Ectodermal cell (in vitro differentiated cells): ENCODE measurements at regions not wholly inside any gene's neighbourhood (a gene's known extent, or its start where the extent isn't known, plus 50 kb on each side); places are given as distances from the start of the nearest gene placed in this dataset.

Experiments used
- H3K27ac ChIP-seq: 2 replicates; pipeline ENCODE4 v1.7.0; 2013; ENCODE audit warnings: mild to moderate bottlenecking, low read depth, low read length; ENCODE audit not compliant: insufficient read depth, poor library complexity, severe bottlenecking
- H3K27me3 ChIP-seq: 2 replicates; pipeline ENCODE4 v1.7.0; 2013; ENCODE audit warnings: mild to moderate bottlenecking, low read length; ENCODE audit not compliant: insufficient read depth, control insufficient read depth, poor library complexity, severe bottlenecking
- H3K36me3 ChIP-seq: one replicate; pipeline ENCODE4 v1.7.0; 2013; ENCODE audit warnings: low read length; ENCODE audit not compliant: control insufficient read depth, insufficient read depth
- H3K4me1 ChIP-seq: one replicate; pipeline ENCODE4 v1.7.0; 2013; ENCODE audit warnings: low read length; ENCODE audit not compliant: control insufficient read depth, insufficient read depth
- H3K4me3 ChIP-seq: 2 replicates; pipeline ENCODE4 v1.7.0; 2013; ENCODE audit warnings: low read depth, low read length, control low read depth; ENCODE audit not compliant: insufficient read depth
- H3K9me3 ChIP-seq: 2 replicates; pipeline ENCODE4 v1.7.0; 2013; ENCODE audit warnings: mild to moderate bottlenecking, low read length, moderate library complexity; ENCODE audit not compliant: control insufficient read depth
- WGBS, 2 experiments: methylation state at CpG; one replicate each; pipeline ENCODE4 v1.1.7; 2013; ENCODE audit warnings: missing lambda C conversion rate in 2 of 2; 5-methylcytosine and 5-hydroxymethylcytosine counted together

GRCh38 chr3:41144631-41145030 lies 54.7 kb upstream of the CTNNB1 start:
- Histone ChIP-seq H3K9me3 (no peaks in the 10 kb centered on the region), H3K4me3 (no peak overlapping the region), H3K27ac (no peak overlapping the region), H3K27me3 (no peaks in the 10 kb centered on the region), H3K4me1 (peaks cover 11% of the 10 kb centered on the region), H3K36me3 (no peaks in the 10 kb centered on the region)
- 83 to 85% methylated on average over 1 of the region's 1 CpG for WGBS, 2 experiments

DNA sequence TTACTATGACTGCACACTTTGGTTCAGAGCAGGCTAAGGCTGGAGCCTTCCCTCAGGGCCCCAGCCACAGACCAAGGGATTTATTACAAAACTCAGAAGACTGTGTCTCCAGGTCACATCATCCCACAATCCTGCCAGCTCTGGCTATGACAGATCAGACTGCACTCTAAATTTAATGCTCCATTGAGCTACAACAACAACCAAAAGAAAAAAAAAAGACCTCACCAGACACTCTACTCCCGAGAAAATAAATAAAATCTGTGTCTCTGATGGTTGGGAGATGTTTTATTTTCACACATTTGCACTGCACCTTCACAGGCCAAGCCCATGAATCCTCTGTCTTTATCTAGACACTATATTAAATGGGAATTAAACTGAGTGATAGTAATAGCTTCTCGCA lies 50.8 kb upstream of the CTNNB1 start:
- Histone ChIP-seq H3K27ac (no peak overlapping the region), H3K4me1 (peaks cover 5% of the 10 kb centered on the region), H3K36me3 (no peaks in the 10 kb centered on the region), H3K4me3 (no peak overlapping the region), H3K9me3 (no peaks in the 10 kb centered on the region), H3K27me3 (no peaks in the 10 kb centered on the region)
- 84 to 93% methylated on average over 1 of the region's 2 CpGs for WGBS, 2 experiments

DNA sequence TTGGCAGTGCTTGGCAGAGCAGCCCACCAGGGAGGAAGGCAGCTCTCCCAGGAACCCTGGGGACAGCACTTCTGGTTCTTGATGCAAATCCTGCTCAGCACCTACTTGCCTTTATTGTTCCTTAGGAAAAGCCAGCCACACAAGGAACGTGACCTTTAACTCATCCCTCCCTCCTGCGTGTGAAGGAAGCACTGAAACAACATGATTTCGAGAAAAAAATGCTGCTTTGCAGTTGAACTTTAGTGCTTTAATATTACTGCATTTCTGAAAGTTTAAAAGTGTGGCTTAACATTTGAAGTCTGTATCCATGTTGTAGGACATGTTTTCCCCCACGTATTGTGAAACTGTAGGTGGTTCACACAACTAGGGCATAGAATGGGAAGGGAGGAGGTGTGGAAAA lies 50.4 kb upstream of the CTNNB1 start:
- H3K9me3 ChIP-seq, result no peaks in the 10 kb centered on the region
- H3K27ac ChIP-seq, result no peak overlapping the region
- H3K36me3 ChIP-seq, result no peaks in the 10 kb centered on the region
- H3K4me3 ChIP-seq, result no peak overlapping the region
- H3K27me3 ChIP-seq, result no peaks in the 10 kb centered on the region
- peaks cover 5% of the 10 kb centered on the region for H3K4me1 ChIP-seq
- 72 to 73% methylated on average over 4 of the region's 4 CpGs for WGBS, 2 experiments
